ENCODE measurements at regions not wholly inside any gene's neighbourhood (a gene's known extent, or its start where the extent isn't known, plus 50 kb on each side); places are given as distances from the start of the nearest gene placed in this dataset.
"Not testable (repeated sequence)": the region's sequence is repeated elsewhere in the genome, so short reads cannot be mapped to it uniquely, and the experiment has no call there.

DNA sequence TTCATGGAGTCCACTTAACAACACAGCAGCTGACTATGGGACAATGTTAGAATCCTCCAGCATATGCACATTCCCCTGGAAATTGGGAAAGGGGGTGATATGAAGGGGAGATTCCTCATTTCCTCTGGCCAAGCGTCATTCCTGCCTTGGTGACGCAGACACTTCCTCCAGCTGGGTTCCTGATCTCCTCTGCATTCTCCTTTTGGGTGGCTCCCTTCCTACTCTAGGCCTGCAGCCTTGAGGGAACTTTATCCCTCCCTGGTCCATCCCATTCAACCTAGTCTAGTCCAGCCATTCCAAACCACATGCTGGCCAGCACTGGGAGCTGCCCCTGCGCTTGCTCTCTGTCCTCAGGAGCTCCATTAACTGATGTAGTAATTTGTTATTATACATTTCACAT lies 216.8 kb downstream of the VAPA start:
- DNase-seq (ENCODE audit: low spot score) = no peak
- in situ Hi-C loops (cut with HindIII; ENCODE audit: low sequenced_read_pairs) = no loop called here

- in situ Hi-C loops (cut with HindIII; ENCODE audit: low sequenced_read_pairs) = no loop called here
- no peak for DNase-seq (ENCODE audit: low spot score)
These were observed 217.3 kb downstream of the VAPA start for GRCh38 chr18:10131081-10131459.

DNA sequence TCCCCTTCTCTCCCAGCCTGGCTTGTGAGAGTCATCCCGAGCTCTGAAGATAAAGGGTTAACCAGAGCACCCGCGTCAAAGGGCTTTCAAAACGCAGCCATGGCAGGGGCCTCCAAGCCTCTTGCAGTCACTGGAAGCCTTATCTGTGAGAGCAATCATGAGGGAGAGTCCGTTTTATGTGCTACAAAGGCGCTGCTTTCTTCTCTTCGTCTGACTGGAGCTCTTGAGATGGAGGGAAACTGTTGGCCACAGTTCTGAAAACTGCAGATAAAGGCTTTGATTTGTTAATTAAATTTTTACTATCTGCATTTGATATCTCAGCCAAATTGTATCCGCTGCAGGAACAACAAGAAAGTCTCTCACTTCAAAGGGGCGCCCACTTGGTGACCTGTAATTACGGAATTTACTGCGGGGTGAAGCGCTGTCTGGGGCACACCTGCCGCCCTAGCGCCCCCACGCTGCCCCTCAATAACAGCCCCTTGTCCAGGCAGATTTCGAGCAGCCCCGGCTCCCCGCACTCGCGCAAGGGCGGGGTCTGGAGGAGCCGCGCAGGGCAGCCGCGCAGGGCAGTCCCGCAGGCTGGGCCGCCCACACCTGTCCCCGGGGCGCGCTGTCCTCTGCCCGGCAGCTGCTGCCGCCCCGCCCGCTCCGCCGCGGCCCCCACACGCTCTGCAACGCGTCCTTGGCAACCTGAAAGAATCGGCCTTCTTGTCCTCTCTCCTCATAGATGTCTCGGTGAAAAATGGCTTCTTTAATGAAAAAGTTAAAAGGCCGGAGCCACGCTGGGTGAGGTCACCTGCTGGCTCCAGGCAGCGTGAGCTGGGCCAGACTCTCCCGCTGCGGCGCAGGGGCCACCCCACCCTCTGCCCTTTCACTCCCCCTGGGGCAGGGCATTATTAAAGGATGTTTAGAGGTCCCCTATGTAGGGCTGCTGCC lies 217.9 kb downstream of the VAPA start:
- no peak for DNase-seq (ENCODE audit: low spot score)

DNA sequence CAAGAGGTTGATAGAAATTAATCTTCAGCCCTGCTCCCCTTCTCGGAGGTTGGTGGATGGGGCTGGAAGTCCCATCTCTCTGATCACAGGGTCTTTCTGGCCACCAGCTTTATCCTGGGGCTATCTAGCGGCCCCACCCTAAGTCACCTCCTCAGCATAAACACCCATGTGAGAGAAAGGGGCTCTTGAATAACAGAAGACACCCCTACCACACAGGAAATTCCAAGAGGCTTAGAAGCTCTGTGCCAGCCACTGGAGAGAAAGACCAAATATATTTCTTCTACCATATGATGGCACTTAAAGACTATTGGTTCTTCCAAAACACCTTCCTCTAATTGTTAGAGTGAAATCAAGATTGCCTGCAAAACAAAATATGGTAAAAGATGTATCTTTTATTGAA lies 219.7 kb downstream of the VAPA start:
- in situ Hi-C loops (cut with HindIII; ENCODE audit: low sequenced_read_pairs) = no loop called here
- no peak for DNase-seq (ENCODE audit: low spot score)

More for the DNA sequence above, 217.9 kb downstream of the VAPA start:
- in situ Hi-C loops (cut with HindIII; ENCODE audit: low sequenced_read_pairs) = no loop called here

GRCh38 chr18:10134204-10134603 lies 220.4 kb downstream of the VAPA start:
- DNase-seq (ENCODE audit: low spot score) = no peak
- in situ Hi-C loops (cut with HindIII; ENCODE audit: low sequenced_read_pairs) = no loop called here

GRCh38 chr18:10134749-10135148 lies 220.9 kb downstream of the VAPA start:
- DNase-seq (ENCODE audit: low spot score); in situ Hi-C loops (cut with HindIII; ENCODE audit: low sequenced_read_pairs): not testable (repeated sequence)

DNA sequence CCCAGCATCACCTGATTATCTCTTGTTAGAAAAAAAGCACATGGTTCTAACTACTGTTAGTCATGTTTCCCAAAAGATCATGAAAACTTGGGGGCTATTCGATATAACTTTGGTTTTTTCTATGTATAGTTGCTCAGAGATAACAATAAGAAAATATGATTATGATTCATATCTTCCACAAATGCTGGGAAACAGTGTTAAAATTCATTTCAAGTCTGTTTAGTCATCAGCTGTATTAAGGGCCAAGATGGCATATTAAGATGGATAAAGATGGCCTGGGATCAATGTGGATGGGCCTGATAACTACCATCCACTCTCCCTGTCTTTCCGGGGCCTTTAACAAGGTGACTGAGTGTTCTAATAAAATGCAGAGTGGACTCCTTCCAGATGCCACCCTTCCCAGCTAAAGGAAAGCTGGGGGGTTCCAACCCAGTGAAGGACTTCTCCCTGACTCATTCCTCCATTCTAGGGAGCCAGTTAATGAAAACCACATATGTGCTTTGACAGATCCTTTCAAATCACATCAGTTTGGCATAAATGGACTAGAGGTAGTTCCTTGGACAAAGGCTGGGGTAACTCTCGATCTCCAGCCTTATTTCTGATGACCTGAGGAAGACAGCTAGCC lies 221.6 kb downstream of the VAPA start:
- in situ Hi-C loops (cut with HindIII; ENCODE audit: low sequenced_read_pairs) = no loop called here
- no peak for DNase-seq (ENCODE audit: low spot score)

DNA sequence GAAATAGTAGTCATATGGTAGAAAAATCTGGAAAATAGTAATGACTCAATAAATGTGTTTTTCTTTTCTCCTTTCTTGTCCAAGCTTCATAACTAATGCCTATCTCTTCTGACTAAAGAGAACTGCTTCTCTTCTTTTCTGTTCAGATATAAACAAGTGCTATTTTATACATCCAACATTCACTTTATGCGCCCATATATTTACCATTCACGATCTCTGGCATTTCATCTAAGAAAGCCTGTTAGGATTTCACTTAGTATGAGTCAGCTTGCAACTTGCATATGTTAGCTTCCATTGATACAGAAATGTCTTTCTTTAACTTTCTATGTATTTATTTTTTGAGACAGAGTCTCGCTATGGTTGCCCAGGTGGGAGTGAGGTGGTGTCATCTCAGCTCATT lies 224.9 kb downstream of the VAPA start:
- in situ Hi-C loops (cut with HindIII; ENCODE audit: low sequenced_read_pairs) = no loop called here
- DNase-seq (ENCODE audit: low spot score) = no peak

DNA sequence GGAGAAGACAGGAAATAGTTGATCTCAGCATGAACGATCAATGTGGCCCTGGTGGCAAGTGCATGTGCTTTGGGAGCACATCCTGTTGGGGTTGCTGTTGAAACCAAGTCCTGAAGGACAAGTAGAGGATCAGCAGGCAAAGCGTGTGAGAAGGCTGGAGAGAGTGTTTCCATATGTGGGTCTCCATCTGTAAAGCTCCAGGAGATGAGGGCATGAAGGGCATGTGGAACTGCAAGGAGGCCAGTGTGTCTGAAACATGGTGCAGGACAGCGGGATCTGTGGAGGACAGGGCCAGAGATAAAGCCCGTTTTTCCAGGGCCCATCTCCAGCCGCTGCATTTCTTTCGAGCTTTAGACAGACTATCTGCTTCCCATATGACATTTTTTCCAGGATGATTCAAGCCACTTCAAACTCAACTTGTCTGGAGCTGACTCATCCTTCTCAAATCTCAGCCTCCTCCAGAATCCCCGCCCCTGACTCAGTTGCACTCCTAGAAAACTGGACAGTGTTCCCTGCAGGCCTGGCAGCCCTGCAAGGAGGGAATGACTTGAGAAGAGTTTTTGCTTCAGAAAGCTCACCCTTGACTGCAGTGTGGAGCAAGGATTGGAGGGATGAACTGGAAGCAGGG lies 226.1 kb downstream of the VAPA start:
- in situ Hi-C loops (cut with HindIII; ENCODE audit: low sequenced_read_pairs) = no loop called here
- no peak for DNase-seq (ENCODE audit: low spot score)

- DNase-seq (ENCODE audit: low spot score) = no peak
- in situ Hi-C loops (cut with HindIII; ENCODE audit: low sequenced_read_pairs) = no loop called here
These were observed 226.9 kb downstream of the VAPA start for GRCh38 chr18:10140461-10141282.

GRCh38 chr18:10141559-10141958 lies 227.7 kb downstream of the VAPA start:
- DNase-seq (ENCODE audit: low spot score) = no peak
- in situ Hi-C loops (cut with HindIII; ENCODE audit: low sequenced_read_pairs) = no loop called here

DNA sequence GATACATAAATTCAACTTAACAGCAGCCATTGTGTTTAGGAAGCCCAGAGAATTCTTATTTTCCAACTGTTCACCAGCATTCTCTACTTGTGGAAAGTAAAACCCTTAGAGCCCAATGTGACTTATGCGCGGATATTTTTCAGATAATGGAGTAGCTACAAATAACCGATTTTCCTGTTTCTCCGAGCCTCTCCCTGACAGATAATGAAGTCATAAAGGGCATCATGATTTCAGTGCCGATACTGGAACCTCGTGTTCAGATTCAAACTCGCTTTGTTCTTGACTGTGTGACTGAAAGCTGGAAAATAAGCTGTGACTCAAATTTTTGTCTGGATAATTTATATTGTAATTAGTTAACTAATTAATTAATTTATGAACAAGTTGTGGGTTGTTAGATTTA lies 228.2 kb downstream of the VAPA start:
- in situ Hi-C loops (cut with HindIII; ENCODE audit: low sequenced_read_pairs) = no loop called here
- DNase-seq (ENCODE audit: low spot score) = no peak

- in situ Hi-C loops (cut with HindIII; ENCODE audit: low sequenced_read_pairs) = no loop called here
These were observed 228.8 kb downstream of the VAPA start for GRCh38 chr18:10142496-10143160.

DNA sequence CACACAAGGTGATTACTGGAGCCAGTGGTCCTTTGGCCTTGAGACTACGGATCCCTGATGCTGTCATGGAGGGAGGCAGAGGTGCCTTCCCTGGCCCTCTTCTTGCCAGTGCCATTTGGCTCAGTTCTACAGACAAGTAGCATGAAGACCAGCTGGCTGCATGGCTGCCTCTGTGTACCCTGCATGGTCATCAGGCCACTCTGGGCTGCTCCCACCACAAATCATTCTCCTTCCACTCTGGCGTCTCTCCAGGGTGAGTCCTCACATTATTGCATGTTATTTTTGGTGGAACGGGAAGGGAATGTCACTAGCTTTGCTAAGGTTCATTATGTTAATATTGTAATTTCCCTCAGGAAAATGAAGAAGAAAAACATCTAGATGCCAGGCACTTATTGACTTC lies 229.8 kb downstream of the VAPA start:
- DNase-seq (ENCODE audit: low spot score) = no peak
- in situ Hi-C loops (cut with HindIII; ENCODE audit: low sequenced_read_pairs) = no loop called here

More at GRCh38 chr18:10142496-10143160, 228.8 kb downstream of the VAPA start:
- DNase-seq (ENCODE audit: low spot score) = no peak

GRCh38 chr18:10145546-10145945 lies 231.7 kb downstream of the VAPA start:
- DNase-seq (ENCODE audit: low spot score) = no peak
- in situ Hi-C loops (cut with HindIII; ENCODE audit: low sequenced_read_pairs) = no loop called here

DNA sequence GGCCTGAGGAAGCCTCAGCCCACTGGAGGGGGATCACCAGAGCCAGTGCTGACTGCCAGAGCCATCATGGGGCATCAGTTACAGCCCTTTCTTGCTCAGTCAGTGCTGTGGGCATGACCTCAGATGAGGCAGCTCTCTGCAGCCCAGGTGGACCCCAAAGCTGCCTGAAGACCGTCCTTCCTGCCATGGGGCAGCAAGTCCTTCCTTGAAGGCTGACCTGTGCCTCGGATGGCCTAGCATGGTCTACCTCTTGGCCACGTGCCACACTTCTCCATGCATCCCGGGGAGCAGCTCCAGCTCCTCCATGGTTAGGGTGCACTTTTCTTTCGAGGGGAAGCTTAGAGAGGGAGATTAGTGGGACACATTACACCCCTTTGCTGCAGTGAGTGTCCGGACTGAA lies 233.4 kb downstream of the VAPA start:
- in situ Hi-C loops (cut with HindIII; ENCODE audit: low sequenced_read_pairs) = no loop called here
- DNase-seq (ENCODE audit: low spot score) = no peak

- no peak for DNase-seq (ENCODE audit: low spot score)
- in situ Hi-C loops (cut with HindIII; ENCODE audit: low sequenced_read_pairs) = no loop called here
These were observed 233.9 kb downstream of the VAPA start for GRCh38 chr18:10147752-10148151.

DNA sequence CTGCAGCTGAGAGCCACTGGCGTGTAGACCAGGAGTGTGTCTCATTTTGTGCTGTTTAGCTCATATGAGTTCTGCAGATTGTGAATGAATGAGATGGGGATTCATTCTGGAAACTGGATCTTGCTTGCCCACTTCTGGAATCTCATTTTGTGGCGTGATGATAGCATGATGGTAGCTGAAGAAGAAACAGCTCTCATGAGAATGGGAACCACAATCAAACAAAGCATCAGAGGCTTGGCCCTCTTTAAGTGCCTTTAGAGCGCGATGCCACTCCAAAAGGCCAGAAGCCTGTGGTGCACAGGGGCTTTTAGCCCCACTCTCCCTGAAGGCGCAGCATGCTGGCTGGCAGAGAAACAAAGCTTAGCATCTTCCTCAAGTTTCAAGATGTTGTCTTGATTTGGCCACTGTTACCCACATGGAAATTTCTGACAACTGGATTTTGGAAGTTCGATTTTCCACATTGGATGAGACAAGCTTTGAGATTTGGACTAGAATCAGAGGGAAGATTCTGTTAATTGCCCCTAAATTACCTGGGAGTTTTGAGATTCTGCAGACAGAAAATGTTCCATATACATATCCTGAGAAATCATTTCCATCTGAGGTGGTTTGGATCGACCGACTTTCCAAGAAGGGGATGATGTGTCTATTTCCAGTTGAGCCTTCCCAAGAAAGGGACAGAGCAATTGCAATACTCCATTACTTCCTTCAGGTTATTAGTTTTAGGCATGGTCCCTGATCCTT lies 234.5 kb downstream of the VAPA start:
- DNase-seq (ENCODE audit: low spot score) = no peak
- in situ Hi-C loops (cut with HindIII; ENCODE audit: low sequenced_read_pairs) = no loop called here

Data from G401 (cell line).